ENCODE measurements at regions not wholly inside any gene's neighbourhood (a gene's known extent, or its start where the extent isn't known, plus 50 kb on each side); places are given as distances from the start of the nearest gene placed in this dataset.

DNA sequence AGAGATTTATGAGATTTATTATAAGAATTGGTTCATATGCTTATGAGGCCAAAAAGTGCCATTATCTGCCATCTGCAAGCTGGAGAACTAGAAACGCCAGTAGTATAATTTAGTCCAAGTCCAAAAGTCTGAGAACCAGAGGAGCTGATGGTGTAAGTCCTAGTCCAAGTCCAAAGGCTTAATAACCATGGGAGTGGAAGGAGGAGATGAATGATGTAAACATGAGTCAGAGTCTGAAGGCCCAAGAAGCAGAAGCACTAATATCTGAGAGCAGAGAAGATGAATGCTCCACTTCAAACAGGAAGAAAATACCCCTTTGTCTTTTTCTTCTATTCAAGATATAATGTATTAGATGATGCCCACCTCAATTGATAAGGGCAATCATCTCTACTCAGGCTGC, 185.7 kb downstream of the CGGBP1 start:
- TF ChIP-seq, protein P1, sequence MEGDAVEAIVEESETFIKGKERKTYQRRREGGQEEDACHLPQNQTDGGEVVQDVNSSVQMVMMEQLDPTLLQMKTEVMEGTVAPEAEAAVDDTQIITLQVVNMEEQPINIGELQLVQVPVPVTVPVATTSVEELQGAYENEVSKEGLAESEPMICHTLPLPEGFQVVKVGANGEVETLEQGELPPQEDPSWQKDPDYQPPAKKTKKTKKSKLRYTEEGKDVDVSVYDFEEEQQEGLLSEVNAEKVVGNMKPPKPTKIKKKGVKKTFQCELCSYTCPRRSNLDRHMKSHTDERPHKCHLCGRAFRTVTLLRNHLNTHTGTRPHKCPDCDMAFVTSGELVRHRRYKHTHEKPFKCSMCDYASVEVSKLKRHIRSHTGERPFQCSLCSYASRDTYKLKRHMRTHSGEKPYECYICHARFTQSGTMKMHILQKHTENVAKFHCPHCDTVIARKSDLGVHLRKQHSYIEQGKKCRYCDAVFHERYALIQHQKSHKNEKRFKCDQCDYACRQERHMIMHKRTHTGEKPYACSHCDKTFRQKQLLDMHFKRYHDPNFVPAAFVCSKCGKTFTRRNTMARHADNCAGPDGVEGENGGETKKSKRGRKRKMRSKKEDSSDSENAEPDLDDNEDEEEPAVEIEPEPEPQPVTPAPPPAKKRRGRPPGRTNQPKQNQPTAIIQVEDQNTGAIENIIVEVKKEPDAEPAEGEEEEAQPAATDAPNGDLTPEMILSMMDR (IDR thresholded peaks at IDR 0.05) = no peak
- no peak for TF ChIP-seq POLR2A (IDR thresholded peaks at IDR 0.05)
